Calu3 (cell line): ENCODE measurements at regions not wholly inside any gene's neighbourhood (a gene's known extent, or its start where the extent isn't known, plus 50 kb on each side); places are given as distances from the start of the nearest gene placed in this dataset.

Experiments
- BruUV-seq: library from RNA; stranded (reverse); fragments of 400-500 nt; replicated peaks from 2 replicates; lab custom pipeline; 2021; lab: Mats Ljungman, UMichigan
- CTCF ChIA-PET: fragments of 300-600 bp; sonication (Branson Sonifier 250); formaldehyde crosslinking; loops from one replicate; lab custom pipeline; 2022; ENCODE audit warnings: antibody characterized with exemption; lab: Charles Lee
- DNase-seq: peaks from one replicate; pipeline ENCODE4 v3.0.0; 2022
- H3K27ac Mint-ChIP-seq: one replicate; pipeline ENCODE4 v1.8.0; 2022; ENCODE audit warnings: mixed read lengths; ENCODE audit not compliant: unreplicated experiment
- H3K27me3 Mint-ChIP-seq: one replicate; pipeline ENCODE4 v1.8.0; 2022; ENCODE audit warnings: mixed read lengths; ENCODE audit not compliant: unreplicated experiment
- H3K36me3 Mint-ChIP-seq: one replicate; pipeline ENCODE4 v1.8.0; 2022; ENCODE audit warnings: mild to moderate bottlenecking, moderate library complexity, mixed read lengths; ENCODE audit not compliant: insufficient read depth, unreplicated experiment
- H3K4me1 Mint-ChIP-seq: one replicate; pipeline ENCODE4 v1.8.0; 2022; ENCODE audit warnings: mild to moderate bottlenecking, low read depth, mixed read lengths; ENCODE audit not compliant: unreplicated experiment
- H3K4me3 Mint-ChIP-seq: one replicate; pipeline ENCODE4 v1.8.0; 2022; ENCODE audit warnings: mild to moderate bottlenecking, low read depth, moderate library complexity, mixed read lengths; ENCODE audit not compliant: unreplicated experiment
- H3K9me3 Mint-ChIP-seq: one replicate; pipeline ENCODE4 v1.8.0; 2022; ENCODE audit warnings: low read depth, mixed read lengths; ENCODE audit not compliant: unreplicated experiment
- intact Hi-C: fragments of 100-400 bp; cut with micrococcal nuclease; formaldehyde crosslinking; loops from one replicate; pipeline ENCODE4 v1.10.0; 2022; ENCODE audit not compliant: unreplicated experiment
- TF ChIP-seq, protein P1 (sequence below): fragments of 200-600 bp; IDR thresholded peaks from one replicate; pipeline ENCODE4 v1.8.0; 2022; ENCODE audit warnings: antibody characterized with exemption; ENCODE audit not compliant: unreplicated experiment

DNA sequence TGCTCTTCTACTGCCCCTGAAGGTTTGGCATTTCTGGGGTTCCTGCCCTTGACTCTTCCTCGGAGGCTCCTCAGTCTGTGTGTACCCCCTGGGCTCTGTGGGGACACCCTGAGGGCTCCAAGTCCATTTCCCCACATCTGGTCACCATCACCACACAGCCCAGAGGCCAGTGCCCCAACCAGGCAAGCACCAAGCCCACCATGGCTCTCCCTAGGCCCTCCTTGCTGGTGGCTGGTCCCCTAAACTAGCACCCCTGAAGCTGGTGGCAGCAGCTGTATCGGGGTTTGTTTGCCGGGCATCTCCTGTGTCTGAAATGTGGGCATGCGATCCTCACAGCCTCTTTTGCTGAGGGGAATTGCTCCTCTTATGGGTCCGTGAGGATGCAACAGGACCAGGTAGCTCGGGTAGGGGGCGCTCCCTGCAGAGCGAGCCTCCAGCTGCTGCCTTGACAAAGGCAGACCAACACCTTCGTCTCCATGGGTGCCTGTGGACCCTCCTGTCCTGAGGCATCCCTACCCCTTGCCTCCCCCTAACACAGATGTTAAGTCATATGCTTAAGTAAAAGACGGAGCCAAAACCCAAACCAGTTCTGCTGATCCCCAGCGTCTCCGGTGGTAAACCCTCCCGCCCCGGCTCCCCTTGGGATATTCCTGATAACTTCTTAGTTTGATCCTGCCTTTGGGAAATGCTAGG lies 138.9 kb upstream of the IRX4 start:
- Mint-ChIP-seq H3K4me1 (no peaks in the 10 kb centered on the region), H3K9me3 (no peaks in the 10 kb centered on the region), H3K4me3 (no peak overlapping the region), H3K27me3 (peaks cover 32% of the 10 kb centered on the region), H3K36me3 (no peaks in the 10 kb centered on the region), H3K27ac (no peak overlapping the region)
- intact Hi-C loops = no loop called here
- TF ChIP-seq, protein P1, sequence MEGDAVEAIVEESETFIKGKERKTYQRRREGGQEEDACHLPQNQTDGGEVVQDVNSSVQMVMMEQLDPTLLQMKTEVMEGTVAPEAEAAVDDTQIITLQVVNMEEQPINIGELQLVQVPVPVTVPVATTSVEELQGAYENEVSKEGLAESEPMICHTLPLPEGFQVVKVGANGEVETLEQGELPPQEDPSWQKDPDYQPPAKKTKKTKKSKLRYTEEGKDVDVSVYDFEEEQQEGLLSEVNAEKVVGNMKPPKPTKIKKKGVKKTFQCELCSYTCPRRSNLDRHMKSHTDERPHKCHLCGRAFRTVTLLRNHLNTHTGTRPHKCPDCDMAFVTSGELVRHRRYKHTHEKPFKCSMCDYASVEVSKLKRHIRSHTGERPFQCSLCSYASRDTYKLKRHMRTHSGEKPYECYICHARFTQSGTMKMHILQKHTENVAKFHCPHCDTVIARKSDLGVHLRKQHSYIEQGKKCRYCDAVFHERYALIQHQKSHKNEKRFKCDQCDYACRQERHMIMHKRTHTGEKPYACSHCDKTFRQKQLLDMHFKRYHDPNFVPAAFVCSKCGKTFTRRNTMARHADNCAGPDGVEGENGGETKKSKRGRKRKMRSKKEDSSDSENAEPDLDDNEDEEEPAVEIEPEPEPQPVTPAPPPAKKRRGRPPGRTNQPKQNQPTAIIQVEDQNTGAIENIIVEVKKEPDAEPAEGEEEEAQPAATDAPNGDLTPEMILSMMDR = no peak
- DNase-seq = no peak
- CTCF ChIA-PET = no interaction called here
- no TSS peak for BruUV-seq

DNA sequence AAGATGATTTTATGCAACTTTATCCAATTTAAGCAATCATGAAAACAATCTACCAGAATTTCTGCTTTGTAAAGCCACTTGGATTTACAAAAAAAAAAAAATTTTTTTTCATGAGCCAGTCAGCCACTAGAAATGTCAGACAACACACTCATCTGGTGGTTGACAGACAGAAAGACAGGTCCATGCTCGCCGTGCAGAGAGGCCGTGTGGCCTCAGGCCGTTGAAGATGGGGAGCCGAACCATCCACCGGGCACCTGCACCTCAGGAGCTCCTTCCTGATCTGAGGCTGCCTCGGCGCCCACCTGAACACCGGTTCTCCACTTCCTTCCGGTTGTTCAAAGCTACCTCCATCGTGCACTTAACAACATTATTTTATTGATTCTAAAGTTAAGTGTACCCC lies 138.0 kb upstream of the IRX4 start:
- TF ChIP-seq, protein P1 = no peak
- CTCF ChIA-PET = no interaction called here
- DNase-seq = no peak
- no TSS peak for BruUV-seq
- Mint-ChIP-seq H3K4me1 (no peaks in the 10 kb centered on the region), H3K9me3 (no peaks in the 10 kb centered on the region), H3K4me3 (no peak overlapping the region), H3K27ac (no peak overlapping the region), H3K27me3 (peaks cover 32% of the 10 kb centered on the region), H3K36me3 (no peaks in the 10 kb centered on the region)
- intact Hi-C loops = no loop called here

DNA sequence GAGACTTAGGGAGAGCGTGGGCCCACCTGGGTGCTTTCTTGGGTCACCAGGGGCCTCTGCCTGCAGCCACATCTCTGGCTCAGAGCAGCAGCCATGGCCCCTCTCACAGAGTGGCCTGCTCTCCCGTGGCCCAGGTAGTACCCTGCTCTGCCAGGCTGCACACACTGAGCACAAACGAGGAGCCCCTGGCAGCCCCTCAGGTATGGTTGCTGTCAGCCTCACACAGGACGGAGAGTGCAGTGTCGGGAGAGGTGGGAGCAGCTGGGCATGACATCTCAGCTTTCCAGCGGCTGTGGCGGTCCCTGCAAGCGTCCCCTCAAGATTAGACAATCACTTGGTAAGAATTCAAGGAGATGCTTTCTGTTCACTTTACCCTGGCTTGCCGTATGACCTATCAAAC lies 137.0 kb upstream of the IRX4 start:
- Mint-ChIP-seq H3K9me3 (no peaks in the 10 kb centered on the region), H3K36me3 (no peaks in the 10 kb centered on the region), H3K4me1 (no peaks in the 10 kb centered on the region), H3K27ac (no peak overlapping the region), H3K4me3 (no peak overlapping the region), H3K27me3 (peaks cover 40% of the 10 kb centered on the region)
- CTCF ChIA-PET = no interaction called here
- no TSS peak for BruUV-seq
- TF ChIP-seq, protein P1 = no peak
- intact Hi-C loops = no loop called here
- no peak for DNase-seq

DNA sequence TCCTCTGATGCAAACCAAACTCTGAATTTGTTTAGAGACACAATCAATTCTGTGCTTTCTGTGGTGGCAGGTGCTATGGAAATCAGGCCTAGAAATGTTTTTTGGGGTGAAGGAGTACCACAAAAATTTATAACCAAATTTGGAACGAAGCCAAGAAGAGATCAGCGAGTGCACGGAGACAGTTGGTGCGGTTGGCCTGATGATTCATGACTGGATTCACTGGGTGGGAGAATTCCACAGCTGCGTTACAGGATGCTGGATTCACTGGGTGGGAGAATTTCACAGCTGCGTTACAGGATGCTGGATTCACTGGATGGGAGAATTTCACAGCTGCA lies 135.6 kb upstream of the IRX4 start:
- DNase-seq = no peak
- Mint-ChIP-seq H3K4me3 (no peak overlapping the region), H3K4me1 (no peaks in the 10 kb centered on the region), H3K27me3 (peaks cover 53% of the 10 kb centered on the region), H3K27ac (no peak overlapping the region), H3K9me3 (no peaks in the 10 kb centered on the region), H3K36me3 (no peaks in the 10 kb centered on the region)
- CTCF ChIA-PET = no interaction called here
- no TSS peak for BruUV-seq
- TF ChIP-seq, protein P1 = no peak
- intact Hi-C loops = no loop called here
